HepG2 (cell line): ENCODE measurements at regions not wholly inside any gene's neighbourhood (a gene's known extent, or its start where the extent isn't known, plus 50 kb on each side); places are given as distances from the start of the nearest gene placed in this dataset.

Experiments used
- BRD4 ChIP-seq: sonication (generic); formaldehyde crosslinking; IDR thresholded peaks from 2 replicates; pipeline ENCODE4 v1.4.0; 2020; ENCODE audit warnings: missing genetic modification reagents
- ERF ChIP-seq: IDR thresholded peaks from 2 replicates; pipeline ENCODE4 v1.6.1; 2018; ENCODE audit warnings: missing biosample characterization, missing genetic modification reagents
- FIP1L1 ChIP-seq: fragments of 200-400 bp; formaldehyde crosslinking; IDR thresholded peaks from 2 replicates; pipeline ENCODE4 v1.6.1; 2018; ENCODE audit warnings: low read depth, mild to moderate bottlenecking, low read length, moderate library complexity, borderline replicate concordance; ENCODE audit not compliant: insufficient read depth
- HDAC6 ChIP-seq: fragments of 200-600 bp; sonication (generic); IDR thresholded peaks from 2 replicates; pipeline ENCODE4 v1.7.0; 2017; ENCODE audit warnings: mild to moderate bottlenecking, antibody characterized with exemption, low read length, low read depth
- HNRNPUL1 ChIP-seq: fragments of 200-400 bp; formaldehyde crosslinking; IDR thresholded peaks from 2 replicates; pipeline ENCODE4 v1.6.1; 2017; ENCODE audit warnings: low read depth, mild to moderate bottlenecking, low read length, moderate library complexity
- NFIB ChIP-seq: sonication (generic); formaldehyde crosslinking; IDR thresholded peaks from 2 replicates; pipeline ENCODE4 v1.9.0; 2021; ENCODE audit warnings: missing genetic modification reagents, mild to moderate bottlenecking, borderline replicate concordance
- POLR2A ChIP-seq, 2 experiments: IDR thresholded peaks; 2 replicates each; pipeline ENCODE4 v1.6.1; 2011; ENCODE audit warnings: low read depth in 2 of 2, low read length in 2 of 2, mild to moderate bottlenecking in 1 of 2, moderate library complexity in 1 of 2; ENCODE audit not compliant: insufficient read depth in 1 of 2
- RBM22 ChIP-seq: fragments of 200-400 bp; formaldehyde crosslinking; optimal IDR thresholded peaks from 2 replicates; pipeline ENCODE3; 2017; ENCODE audit warnings: mild to moderate bottlenecking, low read length, moderate library complexity
- THAP9 ChIP-seq: sonication (generic); formaldehyde crosslinking; IDR thresholded peaks from 2 replicates; pipeline ENCODE4; 2020; ENCODE audit warnings: missing genetic modification reagents, mild to moderate bottlenecking, borderline replicate concordance
- YEATS2 ChIP-seq: sonication (generic); formaldehyde crosslinking; IDR thresholded peaks from 2 replicates; pipeline ENCODE4 v1.4.0; 2020; ENCODE audit warnings: missing genetic modification reagents, borderline replicate concordance
- ZBTB10 ChIP-seq: sonication (generic); formaldehyde crosslinking; IDR thresholded peaks from 2 replicates; pipeline ENCODE4 v1.4.0; 2020; ENCODE audit warnings: missing genetic modification reagents, borderline replicate concordance
- ZFP37 ChIP-seq: sonication (generic); formaldehyde crosslinking; IDR thresholded peaks from 2 replicates; pipeline ENCODE4 v1.4.0; 2020; ENCODE audit warnings: missing genetic modification reagents, borderline replicate concordance
- ZFX ChIP-seq: sonication (generic); formaldehyde crosslinking; IDR thresholded peaks from 2 replicates; pipeline ENCODE4 v1.4.0; 2020; ENCODE audit warnings: mild to moderate bottlenecking, low read depth, missing genetic modification reagents, moderate library complexity
- ZKSCAN8 ChIP-seq: IDR thresholded peaks from 2 replicates; pipeline ENCODE4 v1.6.1; 2016; ENCODE audit warnings: borderline replicate concordance, missing genetic modification reagents, missing compliant biosample characterization
- ZNF253 ChIP-seq: sonication (generic); formaldehyde crosslinking; IDR thresholded peaks from 2 replicates; pipeline ENCODE4 v1.8.0; 2022; ENCODE audit warnings: mild to moderate bottlenecking, missing genetic modification reagents, borderline replicate concordance
- ZNF292 ChIP-seq: sonication (generic); formaldehyde crosslinking; IDR thresholded peaks from 2 replicates; pipeline ENCODE4 v1.8.1; 2022; ENCODE audit warnings: mild to moderate bottlenecking, low read depth, missing genetic modification reagents, borderline replicate concordance
- ZNF33A ChIP-seq: sonication (generic); formaldehyde crosslinking; IDR thresholded peaks from 2 replicates; pipeline ENCODE4 v1.5.1; 2020; ENCODE audit warnings: missing genetic modification reagents, mild to moderate bottlenecking, moderate library complexity, borderline replicate concordance
- ZNF350 ChIP-seq: sonication (generic); formaldehyde crosslinking; IDR thresholded peaks from 2 replicates; pipeline ENCODE4 v1.4.0; 2020; ENCODE audit warnings: mild to moderate bottlenecking, low read depth, missing genetic modification reagents, borderline replicate concordance
- ZNF792 ChIP-seq: IDR thresholded peaks from 2 replicates; pipeline ENCODE4 v1.6.1; 2016
- TF ChIP-seq, protein P1 (sequence below): conservative IDR thresholded peaks from 2 replicates; pipeline ENCODE4 v1.6.1; 2018; ENCODE audit warnings: missing genetic modification reagents
- TF ChIP-seq, protein P2 (sequence below): sonication (generic); formaldehyde crosslinking; conservative IDR thresholded peaks from 2 replicates; pipeline ENCODE4 v1.8.0; 2022; ENCODE audit warnings: mild to moderate bottlenecking, moderate library complexity, missing genetic modification reagents
- TF ChIP-seq, protein P3 (sequence below): sonication (generic); formaldehyde crosslinking; IDR thresholded peaks from 2 replicates; pipeline ENCODE4 v1.5.0; 2020; ENCODE audit warnings: mild to moderate bottlenecking, low read depth, missing genetic modification reagents, borderline replicate concordance

GRCh38 chr12:115794659-115795081 lies 482.8 kb downstream of the MED13L start (continued):
- TF ChIP-seq THAP9 (CRISPR knock-in tag) (no peak), ZNF350 (CRISPR knock-in tag) (no peak), HNRNPUL1 (no peak), NFIB (CRISPR knock-in tag) (no peak), POLR2A (IDR thresholded peaks at IDR 0.05; ENCODE audit: insufficient read depth in 1 of 2, low read depth in 2 of 2, low read length in 2 of 2) (no peak), ZNF792 (CRISPR knock-in tag) (no peak), FIP1L1 (no peak), HDAC6 (no peak), BRD4 (no peak), ZNF292 (no peak), ZKSCAN8 (CRISPR knock-in tag) (no peak), ZNF33A (CRISPR knock-in tag) (no peak), ZFP37 (no peak), YEATS2 (CRISPR knock-in tag) (no peak), RBM22 (no peak), ERF (no peak), ZBTB10 (no peak), ZFX (no peak), ZNF253 (CRISPR knock-in tag) (no peak)
- TF ChIP-seq, protein P1, sequence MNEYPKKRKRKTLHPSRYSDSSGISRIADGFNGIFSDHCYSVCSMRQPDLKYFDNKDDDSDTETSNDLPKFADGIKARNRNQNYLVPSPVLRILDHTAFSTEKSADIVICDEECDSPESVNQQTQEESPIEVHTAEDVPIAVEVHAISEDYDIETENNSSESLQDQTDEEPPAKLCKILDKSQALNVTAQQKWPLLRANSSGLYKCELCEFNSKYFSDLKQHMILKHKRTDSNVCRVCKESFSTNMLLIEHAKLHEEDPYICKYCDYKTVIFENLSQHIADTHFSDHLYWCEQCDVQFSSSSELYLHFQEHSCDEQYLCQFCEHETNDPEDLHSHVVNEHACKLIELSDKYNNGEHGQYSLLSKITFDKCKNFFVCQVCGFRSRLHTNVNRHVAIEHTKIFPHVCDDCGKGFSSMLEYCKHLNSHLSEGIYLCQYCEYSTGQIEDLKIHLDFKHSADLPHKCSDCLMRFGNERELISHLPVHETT (CRISPR knock-in tag), result no peak
- TF ChIP-seq, protein P2, sequence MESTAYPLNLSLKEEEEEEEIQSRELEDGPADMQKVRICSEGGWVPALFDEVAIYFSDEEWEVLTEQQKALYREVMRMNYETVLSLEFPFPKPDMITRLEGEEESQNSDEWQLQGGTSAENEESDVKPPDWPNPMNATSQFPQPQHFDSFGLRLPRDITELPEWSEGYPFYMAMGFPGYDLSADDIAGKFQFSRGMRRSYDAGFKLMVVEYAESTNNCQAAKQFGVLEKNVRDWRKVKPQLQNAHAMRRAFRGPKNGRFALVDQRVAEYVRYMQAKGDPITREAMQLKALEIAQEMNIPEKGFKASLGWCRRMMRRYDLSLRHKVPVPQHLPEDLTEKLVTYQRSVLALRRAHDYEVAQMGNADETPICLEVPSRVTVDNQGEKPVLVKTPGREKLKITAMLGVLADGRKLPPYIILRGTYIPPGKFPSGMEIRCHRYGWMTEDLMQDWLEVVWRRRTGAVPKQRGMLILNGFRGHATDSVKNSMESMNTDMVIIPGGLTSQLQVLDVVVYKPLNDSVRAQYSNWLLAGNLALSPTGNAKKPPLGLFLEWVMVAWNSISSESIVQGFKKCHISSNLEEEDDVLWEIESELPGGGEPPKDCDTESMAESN (CRISPR knock-in tag), result no peak
- TF ChIP-seq, protein P3, sequence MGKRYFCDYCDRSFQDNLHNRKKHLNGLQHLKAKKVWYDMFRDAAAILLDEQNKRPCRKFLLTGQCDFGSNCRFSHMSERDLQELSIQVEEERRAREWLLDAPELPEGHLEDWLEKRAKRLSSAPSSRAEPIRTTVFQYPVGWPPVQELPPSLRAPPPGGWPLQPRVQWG (CRISPR knock-in tag), result no peak
